ENCODE measurements at regions not wholly inside any gene's neighbourhood (a gene's known extent, or its start where the extent isn't known, plus 50 kb on each side); places are given as distances from the start of the nearest gene placed in this dataset.
"Not testable (repeated sequence)": the region's sequence is repeated elsewhere in the genome, so short reads cannot be mapped to it uniquely, and the experiment has no call there.

GRCh38 chr11:25159341-25159740 is 662.5 kb downstream of the LUZP2 start:
- DNase-seq (ENCODE audit: low read depth in 2 of 3, low spot score in 2 of 3), result no peak

- no peak for DNase-seq (ENCODE audit: low read depth in 2 of 3, low spot score in 2 of 3)
These were observed 666.6 kb downstream of the LUZP2 start for GRCh38 chr11:25163421-25163820.

GRCh38 chr11:25180187-25180586 is 683.3 kb downstream of the LUZP2 start:
- DNase-seq (ENCODE audit: low read depth in 2 of 3, low spot score in 2 of 3), result no peak

GRCh38 chr11:25183411-25183810 is 686.6 kb downstream of the LUZP2 start:
- DNase-seq (ENCODE audit: low read depth in 2 of 3, low spot score in 2 of 3), result no peak

- no peak for DNase-seq (ENCODE audit: low read depth in 2 of 3, low spot score in 2 of 3)
These were observed 700.7 kb downstream of the LUZP2 start for GRCh38 chr11:25197515-25197914.

DNA sequence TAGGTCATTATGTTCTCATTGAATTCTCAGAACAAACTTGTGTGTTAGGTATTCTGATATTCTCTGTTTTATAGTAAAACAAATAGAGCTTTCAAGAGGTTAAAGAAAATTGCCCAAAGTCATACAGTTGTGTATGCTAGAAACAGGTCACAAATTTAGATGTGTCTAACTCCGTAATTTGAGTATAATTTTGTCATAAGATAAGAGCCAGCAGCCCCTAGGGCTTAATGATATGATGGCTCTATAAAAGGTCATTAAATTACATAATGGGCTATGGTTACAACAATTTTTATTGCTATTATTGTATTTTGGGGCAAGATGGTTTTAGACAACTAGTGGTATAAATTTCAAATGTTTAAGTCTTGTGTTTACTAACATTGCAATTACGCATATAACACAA is 701.9 kb downstream of the LUZP2 start:
- no peak for DNase-seq (ENCODE audit: low read depth in 2 of 3, low spot score in 2 of 3)

GRCh38 chr11:25200925-25201324 is 704.1 kb downstream of the LUZP2 start:
- no peak for DNase-seq (ENCODE audit: low read depth in 2 of 3, low spot score in 2 of 3)

- no peak for DNase-seq (ENCODE audit: low read depth in 2 of 3, low spot score in 2 of 3)
These were observed 709.9 kb downstream of the LUZP2 start for GRCh38 chr11:25206762-25207161.

GRCh38 chr11:25211635-25212254 is 714.9 kb downstream of the LUZP2 start:
- no peak for DNase-seq (ENCODE audit: low read depth in 2 of 3, low spot score in 2 of 3)

DNA sequence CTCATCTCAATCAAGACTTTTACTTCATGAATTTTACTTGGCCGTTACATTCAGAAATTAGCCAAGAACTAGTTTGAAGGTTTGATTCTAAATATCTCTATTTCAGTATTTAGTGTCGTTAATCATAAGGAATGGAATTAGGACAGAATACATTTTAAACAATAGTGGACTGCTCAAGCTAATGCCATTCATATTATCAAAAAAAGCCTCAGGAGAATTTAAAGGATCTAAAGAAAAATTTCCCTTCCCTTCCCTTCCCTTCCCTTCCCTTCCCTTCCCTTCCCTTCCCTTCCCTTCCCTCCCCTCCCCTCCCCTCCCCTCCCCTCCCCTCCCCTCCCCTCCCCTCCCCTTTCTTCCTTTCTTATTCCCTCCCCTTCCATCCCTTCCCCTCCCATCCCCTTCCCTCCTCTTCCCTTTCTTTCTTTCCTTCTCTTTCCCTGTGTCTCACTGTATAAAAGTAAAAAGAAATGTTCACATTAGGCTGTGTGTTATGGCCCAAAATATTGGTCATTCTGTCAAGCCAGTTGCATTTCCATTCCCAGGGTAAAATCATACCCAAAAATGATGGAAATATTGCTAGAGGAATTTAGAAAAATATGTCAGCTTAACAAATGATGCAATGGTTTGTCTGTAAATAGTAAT is 717.8 kb downstream of the LUZP2 start:
- no peak for DNase-seq (ENCODE audit: low read depth in 2 of 3, low spot score in 2 of 3)

- no peak for DNase-seq (ENCODE audit: low read depth in 2 of 3, low spot score in 2 of 3)
These were observed 721.2 kb downstream of the LUZP2 start for GRCh38 chr11:25218036-25218435.

DNA sequence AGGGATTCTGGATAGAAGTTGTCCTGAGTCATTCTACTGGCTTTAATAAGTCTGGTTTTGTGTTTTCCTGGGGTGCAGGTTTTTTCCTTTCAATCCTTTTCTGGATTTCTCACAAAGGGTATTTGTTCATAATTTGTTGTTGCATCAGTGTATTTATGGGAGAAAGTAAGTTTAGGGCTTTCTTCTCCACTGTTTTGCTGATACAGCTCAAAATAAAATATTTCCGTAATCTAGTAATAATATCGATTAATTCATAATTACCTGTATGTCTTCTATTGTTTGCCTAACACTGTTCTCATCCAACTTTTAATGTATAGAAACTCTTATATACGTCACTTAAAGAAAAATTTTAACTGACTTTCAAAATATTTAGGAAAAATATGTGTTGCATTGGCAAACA is 728.2 kb downstream of the LUZP2 start:
- DNase-seq (ENCODE audit: low read depth in 2 of 3, low spot score in 2 of 3), result no peak

DNA sequence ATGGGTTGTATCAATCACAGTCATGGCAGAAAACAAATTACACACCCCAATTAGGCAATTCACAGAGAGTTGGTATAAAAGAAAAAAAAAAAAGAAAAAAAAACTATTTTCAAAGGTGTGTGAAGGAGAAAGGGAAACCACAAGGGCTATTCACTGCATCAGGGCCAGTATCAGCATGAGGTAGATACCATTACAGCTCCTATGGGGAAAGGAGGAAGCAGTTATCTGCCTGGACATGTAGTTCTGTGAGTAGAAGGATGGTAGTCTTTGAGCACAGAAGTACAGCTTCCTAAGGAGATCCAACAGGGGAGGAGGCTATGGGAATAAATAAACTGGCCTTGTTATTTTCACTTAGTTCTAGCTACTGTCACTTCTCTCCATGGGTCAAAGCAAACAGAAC is 746.1 kb downstream of the LUZP2 start:
- DNase-seq (ENCODE audit: low read depth in 2 of 3, low spot score in 2 of 3), result no peak

DNA sequence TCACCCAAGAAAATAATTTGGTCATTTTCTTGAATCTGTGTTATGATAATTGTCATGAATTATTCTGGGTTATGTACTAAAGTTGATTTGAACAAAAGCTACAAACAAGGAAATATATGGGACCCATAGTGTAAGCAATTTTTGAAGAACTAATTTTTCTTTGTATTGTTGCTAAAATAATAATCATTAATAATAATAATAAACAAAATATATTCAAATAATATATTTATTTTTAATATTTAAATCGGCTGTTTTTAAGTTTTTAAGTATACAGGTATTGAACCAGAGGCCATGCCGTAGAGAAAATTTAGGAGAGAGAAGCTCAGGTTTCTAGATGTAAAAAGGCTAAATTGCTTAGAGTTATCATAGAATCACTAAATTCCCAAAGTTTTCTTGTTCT is 747.3 kb downstream of the LUZP2 start:
- DNase-seq (ENCODE audit: low read depth in 2 of 3, low spot score in 2 of 3), result no peak

- DNase-seq (ENCODE audit: low read depth in 2 of 3, low spot score in 2 of 3), result no peak
These were observed 750.5 kb downstream of the LUZP2 start for GRCh38 chr11:25247336-25247735.

DNA sequence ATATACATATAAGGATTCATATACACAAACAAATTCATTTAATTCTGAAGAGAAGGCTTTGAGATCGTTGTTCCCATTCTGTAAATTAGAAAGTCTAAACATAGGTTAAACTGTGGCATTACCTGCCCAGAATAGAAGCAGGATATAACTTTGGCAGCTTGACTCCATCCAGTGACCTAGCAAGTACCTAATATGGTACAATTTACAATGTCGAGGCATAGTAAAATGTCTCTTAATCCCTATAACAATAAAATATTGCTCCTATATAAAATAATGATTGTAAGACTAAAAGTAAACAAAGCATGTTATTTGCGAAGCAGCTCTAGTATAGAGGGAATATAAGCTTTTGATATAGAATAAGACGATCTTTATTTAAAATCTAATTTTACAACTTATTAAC is 756.0 kb downstream of the LUZP2 start:
- DNase-seq (ENCODE audit: low read depth in 2 of 3, low spot score in 2 of 3), result no peak

DNA sequence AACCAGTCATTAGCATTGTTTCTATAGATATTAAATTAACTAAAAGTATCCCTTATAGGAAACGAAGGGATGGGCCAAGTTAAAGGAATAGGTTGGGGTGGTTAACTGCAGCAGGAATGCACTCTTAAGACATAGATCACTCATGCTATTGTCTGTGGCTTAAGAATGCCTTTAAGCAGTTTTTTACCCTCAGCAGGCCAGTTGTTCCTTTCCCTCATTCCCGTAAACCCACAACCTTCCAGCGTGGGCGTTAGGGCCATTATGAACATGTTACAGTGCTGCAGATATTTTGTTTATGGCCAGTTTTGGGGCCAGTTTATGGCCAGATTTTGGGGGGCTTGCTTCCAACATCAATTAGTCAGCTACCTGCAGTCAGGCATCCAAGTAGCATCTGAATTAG is 767.0 kb downstream of the LUZP2 start:
- not testable (repeated sequence) for DNase-seq (ENCODE audit: low read depth in 2 of 3, low spot score in 2 of 3)

GRCh38 chr11:25271301-25271700 is 774.4 kb downstream of the LUZP2 start:
- DNase-seq (ENCODE audit: low read depth in 2 of 3, low spot score in 2 of 3), result no peak

DNA sequence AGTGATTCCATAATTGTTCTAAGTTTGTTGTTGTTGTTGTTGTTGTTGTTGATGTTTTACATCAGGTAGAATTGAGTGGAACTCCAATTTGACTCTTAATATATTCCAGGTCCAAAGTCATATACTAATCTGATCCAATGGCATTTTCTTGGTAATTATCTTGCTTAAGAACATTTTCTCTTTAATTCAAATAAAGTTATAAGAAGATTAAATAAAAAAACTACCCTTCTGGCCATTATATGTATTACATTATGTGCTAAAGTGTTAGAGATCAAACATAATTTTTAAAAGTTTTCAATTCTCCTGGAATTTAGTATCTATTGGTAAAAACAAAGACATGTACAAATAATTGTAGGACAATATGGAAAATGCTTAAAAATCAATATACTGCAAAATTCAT is 775.4 kb downstream of the LUZP2 start:
- no peak for DNase-seq (ENCODE audit: low read depth in 2 of 3, low spot score in 2 of 3)

- not testable (repeated sequence) for DNase-seq (ENCODE audit: low read depth in 2 of 3, low spot score in 2 of 3)
These were observed 784.0 kb downstream of the LUZP2 start for GRCh38 chr11:25280821-25281220.

GRCh38 chr11:25293166-25293565 is 796.3 kb downstream of the LUZP2 start:
- no peak for DNase-seq (ENCODE audit: low read depth in 2 of 3, low spot score in 2 of 3)

- DNase-seq (ENCODE audit: low read depth in 2 of 3, low spot score in 2 of 3), result no peak
These were observed 801.6 kb downstream of the LUZP2 start for GRCh38 chr11:25298450-25298849.

GRCh38 chr11:25309818-25310217 is 813.0 kb downstream of the LUZP2 start:
- no peak for DNase-seq (ENCODE audit: low read depth in 2 of 3, low spot score in 2 of 3)
